A673 (cell line): ENCODE measurements at regions not wholly inside any gene's neighbourhood (a gene's known extent, or its start where the extent isn't known, plus 50 kb on each side); places are given as distances from the start of the nearest gene placed in this dataset.

Experiments
- BruUV-seq: library from RNA; stranded (reverse); fragments of 400-500 nt; replicated peaks from 2 replicates; lab custom pipeline; 2021; lab: Mats Ljungman, UMichigan
- CTCF ChIA-PET: fragments of 300-600 bp; sonication (Branson Sonifier 250); formaldehyde crosslinking; loops from one replicate; lab custom pipeline; 2022; ENCODE audit warnings: antibody characterized with exemption; lab: Charles Lee
- POLR2A ChIA-PET: fragments of 300-600 bp; sonication (Branson Sonifier 250); formaldehyde crosslinking; loops from one replicate; lab custom pipeline; 2022; ENCODE audit warnings: antibody characterized with exemption; ENCODE audit not compliant: low non-redundant PET; lab: Charles Lee
- DNase-seq: peaks from one replicate; pipeline ENCODE4 v3.0.0-alpha.2; 2015; ENCODE audit warnings: low spot score
- H3K27ac ChIP-seq: fragments of 200-600 bp; sonication (generic); 2 replicates; pipeline ENCODE4 v1.5.1; 2016; ENCODE audit warnings: mixed run types, low read depth, mild to moderate bottlenecking, mixed read lengths, antibody characterized with exemption, low read length; ENCODE audit not compliant: poor library complexity, severe bottlenecking
- H3K27me3 ChIP-seq: fragments of 200-600 bp; sonication (generic); replicated peaks from 2 replicates; pipeline ENCODE4 v1.6.1; 2017; ENCODE audit warnings: mixed run types, low read depth, mild to moderate bottlenecking, mixed read lengths, antibody characterized with exemption, low read length; ENCODE audit not compliant: insufficient read depth, poor library complexity
- H3K36me3 ChIP-seq: fragments of 200-600 bp; sonication (generic); 2 replicates; pipeline ENCODE4 v1.6.1; 2016; ENCODE audit warnings: mixed run types, mild to moderate bottlenecking, mixed read lengths, antibody characterized with exemption, low read length; ENCODE audit not compliant: insufficient read depth, poor library complexity, severe bottlenecking
- H3K4me1 ChIP-seq: fragments of 200-600 bp; sonication (generic); 2 replicates; pipeline ENCODE4 v1.6.1; 2017; ENCODE audit warnings: mixed run types, mild to moderate bottlenecking, mixed read lengths, antibody characterized with exemption, low read length; ENCODE audit not compliant: insufficient read depth, poor library complexity, severe bottlenecking
- H3K4me3 ChIP-seq: fragments of 200-600 bp; sonication (generic); 2 replicates; pipeline ENCODE4 v1.5.1; 2016; ENCODE audit warnings: low read depth, mixed run types, mild to moderate bottlenecking, mixed read lengths, low read length; ENCODE audit not compliant: poor library complexity, severe bottlenecking
- H3K9me3 ChIP-seq: fragments of 200-600 bp; sonication (generic); 2 replicates; pipeline ENCODE4 v1.6.1; 2016; ENCODE audit warnings: mixed run types, low read depth, mild to moderate bottlenecking, mixed read lengths, antibody characterized with exemption, low read length; ENCODE audit not compliant: poor library complexity, severe bottlenecking
- CTCF ChIP-seq: fragments of 300-800, 200-600 bp; sonication (generic); conservative IDR thresholded peaks from 2 replicates; pipeline ENCODE4 v1.5.1; 2017; ENCODE audit warnings: low read depth, mild to moderate bottlenecking, antibody characterized with exemption, low read length, moderate library complexity, mixed read lengths
- EZH2 ChIP-seq: fragments of 200-600 bp; sonication (generic); IDR thresholded peaks from 2 replicates; pipeline ENCODE4 v1.6.1; 2017; ENCODE audit warnings: borderline replicate concordance, low read depth, mild to moderate bottlenecking, mixed read lengths, antibody characterized with exemption, low read length; ENCODE audit not compliant: poor library complexity, severe bottlenecking
- intact Hi-C: fragments of 100-400 bp; cut with micrococcal nuclease; formaldehyde crosslinking; loops from one replicate; pipeline ENCODE4 v1.10.0; 2022; ENCODE audit not compliant: unreplicated experiment

- intact Hi-C loops = no loop called here
- Histone ChIP-seq H3K36me3 (no peaks in the 10 kb centered on the region), H3K4me3 (no peak overlapping the region), H3K27me3 (no peaks in the 10 kb centered on the region), H3K27ac (no peak overlapping the region), H3K9me3 (no peaks in the 10 kb centered on the region), H3K4me1 (no peaks in the 10 kb centered on the region)
- TF ChIP-seq CTCF (no peak), EZH2 (no peak)
- no peak for DNase-seq
- ChIA-PET CTCF (no interaction called here), POLR2A (no interaction called here)
- BruUV-seq = no TSS peak
Measured at GRCh38 chr6:22694092-22694724, 124.8 kb downstream of the HDGFL1 start.

GRCh38 chr6:22696481-22696880 is 127.1 kb downstream of the HDGFL1 start:
- Histone ChIP-seq H3K9me3 (no peaks in the 10 kb centered on the region), H3K27ac (no peak overlapping the region), H3K36me3 (no peaks in the 10 kb centered on the region), H3K27me3 (no peaks in the 10 kb centered on the region), H3K4me1 (no peaks in the 10 kb centered on the region), H3K4me3 (no peak overlapping the region)
- ChIA-PET CTCF (no interaction called here), POLR2A (no interaction called here)
- intact Hi-C loops = no loop called here
- no peak for TF ChIP-seq EZH2
- TF ChIP-seq CTCF = no peak
- DNase-seq = no peak
- no TSS peak for BruUV-seq

GRCh38 chr6:22697306-22697705 is 127.9 kb downstream of the HDGFL1 start:
- Histone ChIP-seq H3K9me3 (no peaks in the 10 kb centered on the region), H3K4me1 (no peaks in the 10 kb centered on the region), H3K4me3 (no peak overlapping the region), H3K36me3 (no peaks in the 10 kb centered on the region), H3K27me3 (no peaks in the 10 kb centered on the region), H3K27ac (no peak overlapping the region)
- POLR2A ChIA-PET = no interaction called here
- BruUV-seq = no TSS peak
- no peak for TF ChIP-seq CTCF
- no peak for TF ChIP-seq EZH2
- intact Hi-C loops = no loop called here
- DNase-seq = no peak
- CTCF ChIA-PET = no interaction called here
